Activated CD8-positive, alpha-beta T cell treated with anti-CD3 and anti-CD28 coated beads for 36 hours (primary cell): ENCODE measurements at regions not wholly inside any gene's neighbourhood (a gene's known extent, or its start where the extent isn't known, plus 50 kb on each side); places are given as distances from the start of the nearest gene placed in this dataset.

Source experiments
- ATAC-seq: fragments of 200-7000 bp; cut with Tn5 transposase; one replicate; pipeline ENCODE4 v1.10.0; 2021; ENCODE audit warnings: mild to moderate bottlenecking, moderate library complexity
- CTCF ChIA-PET: fragments of 350-600 bp; sonication (Branson Sonifier 250); formaldehyde crosslinking; loops from one replicate; lab custom pipeline; 2021; ENCODE audit warnings: antibody characterized with exemption; lab: Charles Lee
- POLR2A ChIA-PET: fragments of 350-600 bp; sonication (Branson Sonifier 250); formaldehyde crosslinking; loops from one replicate; lab custom pipeline; 2021; ENCODE audit warnings: antibody characterized with exemption; lab: Charles Lee
- DNase-seq: peaks from one replicate; pipeline ENCODE4 v3.0.0-alpha.2; 2020
- H3K27ac Mint-ChIP-seq: one replicate; pipeline ENCODE4 v1.8.0; 2021; ENCODE audit warnings: mild to moderate bottlenecking, mixed read lengths
- H3K27me3 Mint-ChIP-seq: one replicate; pipeline ENCODE4 v1.8.0; 2021; ENCODE audit warnings: mixed read lengths
- H3K36me3 Mint-ChIP-seq: one replicate; pipeline ENCODE4 v1.8.0; 2021; ENCODE audit warnings: low read depth, mixed read lengths
- H3K4me1 Mint-ChIP-seq: one replicate; pipeline ENCODE4 v1.8.0; 2021; ENCODE audit warnings: low read depth, mixed read lengths
- H3K4me3 Mint-ChIP-seq: one replicate; pipeline ENCODE4 v1.8.0; 2021; ENCODE audit warnings: mild to moderate bottlenecking, moderate library complexity, mixed read lengths
- H3K9me3 Mint-ChIP-seq: one replicate; pipeline ENCODE4 v1.8.0; 2021; ENCODE audit warnings: mixed read lengths
- CTCF ChIP-seq: fragments of 200-600 bp; IDR thresholded peaks from one replicate; pipeline ENCODE4 v1.8.0; 2022; ENCODE audit warnings: antibody characterized with exemption, mild to moderate bottlenecking
- intact Hi-C: fragments of 100-400 bp; cut with micrococcal nuclease; formaldehyde crosslinking; loops from one replicate; pipeline ENCODE4 v1.10.0; 2022

DNA sequence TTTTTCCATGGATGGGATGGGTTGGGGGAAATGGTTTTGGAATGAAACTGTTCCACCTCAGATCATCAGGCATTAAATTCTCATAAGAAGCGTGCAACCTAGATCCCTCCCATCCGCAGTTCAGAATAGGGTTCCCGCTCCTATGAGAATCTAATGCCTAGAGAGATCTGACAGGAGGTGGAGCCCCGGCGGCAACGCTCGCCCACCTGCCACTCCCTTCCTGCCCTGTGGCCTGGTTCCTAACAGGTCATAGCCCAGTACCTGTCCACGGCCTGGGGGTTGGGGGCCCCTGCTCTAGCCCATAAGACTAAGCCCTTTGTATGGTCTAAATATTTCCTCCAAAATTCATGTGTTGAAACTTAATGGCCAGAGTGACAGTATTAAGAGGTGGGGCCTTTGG, 92.3 kb upstream of the SALL4 start:
- DNase-seq (no peak), ATAC-seq (no peak)
- ChIA-PET POLR2A (no interaction called here), CTCF (no interaction called here)
- Mint-ChIP-seq H3K4me1 (no peaks in the 10 kb centered on the region), H3K4me3 (no peak overlapping the region), H3K36me3 (no peaks in the 10 kb centered on the region), H3K27ac (no peak overlapping the region), H3K27me3 (peaks cover 3% of the 10 kb centered on the region), H3K9me3 (no peaks in the 10 kb centered on the region)
- TF ChIP-seq CTCF, result no peak
- intact Hi-C loops, result no loop called here

DNA sequence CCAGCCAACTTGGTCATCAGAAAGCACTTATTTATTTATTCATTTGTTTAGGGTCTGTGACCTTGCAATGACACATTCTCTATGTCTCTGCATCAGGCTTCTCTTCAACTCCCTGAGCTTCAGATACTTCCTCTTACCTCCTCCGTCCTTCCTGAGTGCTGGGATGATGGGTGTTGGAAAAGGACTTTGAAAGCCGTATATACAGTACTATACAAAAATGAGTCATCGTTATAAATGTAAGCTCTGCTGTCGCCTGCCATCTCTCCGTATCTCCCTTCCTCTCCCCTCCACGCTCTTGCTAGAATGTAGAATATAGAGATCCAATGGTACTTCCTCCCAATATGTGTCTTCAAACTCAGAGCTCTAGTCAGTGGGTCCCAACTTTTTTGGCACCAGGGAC, 91.9 kb upstream of the SALL4 start:
- Mint-ChIP-seq H3K27ac (no peak overlapping the region), H3K9me3 (no peaks in the 10 kb centered on the region), H3K27me3 (peaks cover 3% of the 10 kb centered on the region), H3K36me3 (no peaks in the 10 kb centered on the region), H3K4me1 (no peaks in the 10 kb centered on the region), H3K4me3 (no peak overlapping the region)
- ChIA-PET POLR2A (no interaction called here), CTCF (no interaction called here)
- DNase-seq (no peak), ATAC-seq (no peak)
- intact Hi-C loops, result no loop called here
- TF ChIP-seq CTCF, result no peak

DNA sequence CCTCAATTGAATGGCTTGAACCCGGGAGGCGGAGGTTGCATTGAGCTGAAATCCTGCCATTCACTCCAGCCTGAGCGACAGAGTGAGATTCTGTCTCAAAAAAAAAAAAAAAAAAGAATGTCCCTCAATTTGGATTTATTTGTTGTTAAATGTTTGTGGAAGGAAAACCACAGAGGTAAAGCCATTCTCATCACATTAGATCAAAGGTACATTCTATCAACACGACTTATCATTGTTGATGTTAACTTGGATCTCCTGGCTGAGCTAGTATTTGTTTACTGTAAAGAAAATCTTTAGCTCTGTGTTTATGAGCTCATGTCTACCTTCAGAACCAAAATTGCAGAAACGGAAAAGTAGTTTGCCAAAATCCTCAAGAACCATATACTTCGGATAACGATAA, 91.4 kb upstream of the SALL4 start:
- H3K4me1 Mint-ChIP-seq, result no peaks in the 10 kb centered on the region
- intact Hi-C loops, result no loop called here
- H3K27ac Mint-ChIP-seq, result no peak overlapping the region
- POLR2A ChIA-PET, result no interaction called here
- H3K27me3 Mint-ChIP-seq, result no peaks in the 10 kb centered on the region
- DNase-seq (no peak), ATAC-seq (no peak)
- no peaks in the 10 kb centered on the region for H3K9me3 Mint-ChIP-seq
- no peaks in the 10 kb centered on the region for H3K36me3 Mint-ChIP-seq
- CTCF ChIA-PET, result no interaction called here
- no peak for TF ChIP-seq CTCF
- H3K4me3 Mint-ChIP-seq, result no peak overlapping the region

DNA sequence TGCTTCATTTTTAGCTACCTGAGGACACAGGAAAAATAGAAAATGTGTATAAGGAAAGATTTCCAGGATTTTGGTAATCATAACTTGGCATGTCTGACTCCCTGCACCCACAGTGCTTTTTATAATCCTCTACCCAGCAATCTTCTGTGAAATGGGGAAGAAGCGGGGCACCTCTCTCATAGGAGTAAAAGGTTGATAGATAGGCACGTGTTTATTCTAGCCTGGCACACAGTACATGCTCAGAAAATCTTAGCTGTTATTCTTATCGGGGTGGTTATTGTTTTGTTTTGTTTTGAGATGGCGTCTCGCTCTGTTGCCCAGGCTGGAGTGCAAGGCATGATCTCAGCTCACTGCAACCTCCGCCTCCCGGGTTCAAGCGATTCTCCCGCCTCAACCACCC, 87.7 kb upstream of the SALL4 start:
- intact Hi-C loops, result no loop called here
- H3K27me3 Mint-ChIP-seq, result no peaks in the 10 kb centered on the region
- H3K4me1 Mint-ChIP-seq, result no peaks in the 10 kb centered on the region
- TF ChIP-seq CTCF, result no peak
- H3K4me3 Mint-ChIP-seq, result no peak overlapping the region
- H3K27ac Mint-ChIP-seq, result no peak overlapping the region
- POLR2A ChIA-PET, result no interaction called here
- no peaks in the 10 kb centered on the region for H3K36me3 Mint-ChIP-seq
- H3K9me3 Mint-ChIP-seq, result no peaks in the 10 kb centered on the region
- ATAC-seq (no peak), DNase-seq (no peak)
- CTCF ChIA-PET, result no interaction called here

DNA sequence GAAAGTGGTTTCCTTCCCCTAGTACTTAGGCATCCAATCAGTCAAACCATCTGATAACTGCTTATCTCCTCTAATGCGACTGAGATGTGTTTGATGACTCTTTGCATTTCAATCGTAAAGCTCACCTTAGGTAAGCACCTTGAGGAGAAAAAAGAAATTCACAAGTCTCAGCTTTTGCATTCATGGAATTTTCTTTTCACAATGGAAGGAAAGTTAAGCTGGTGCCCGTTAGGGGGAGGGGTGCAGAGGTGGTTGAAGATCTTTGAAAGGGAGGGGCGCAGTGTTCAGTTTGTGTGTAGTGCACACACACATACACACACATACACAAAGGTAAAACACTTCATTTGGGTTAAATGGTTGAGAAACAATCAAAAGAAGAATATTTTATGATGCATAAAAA, 87.1 kb upstream of the SALL4 start:
- DNase-seq, result no peak
- ChIA-PET POLR2A (no interaction called here), CTCF (no interaction called here)
- H3K27me3 Mint-ChIP-seq, result no peaks in the 10 kb centered on the region
- H3K4me3 Mint-ChIP-seq, result no peak overlapping the region
- no peaks in the 10 kb centered on the region for H3K4me1 Mint-ChIP-seq
- intact Hi-C loops, result no loop called here
- ATAC-seq, result no peak
- no peaks in the 10 kb centered on the region for H3K9me3 Mint-ChIP-seq
- TF ChIP-seq CTCF, result no peak
- no peak overlapping the region for H3K27ac Mint-ChIP-seq
- H3K36me3 Mint-ChIP-seq, result no peaks in the 10 kb centered on the region
